ENCODE measurements at regions not wholly inside any gene's neighbourhood (a gene's known extent, or its start where the extent isn't known, plus 50 kb on each side); places are given as distances from the start of the nearest gene placed in this dataset.

DNA sequence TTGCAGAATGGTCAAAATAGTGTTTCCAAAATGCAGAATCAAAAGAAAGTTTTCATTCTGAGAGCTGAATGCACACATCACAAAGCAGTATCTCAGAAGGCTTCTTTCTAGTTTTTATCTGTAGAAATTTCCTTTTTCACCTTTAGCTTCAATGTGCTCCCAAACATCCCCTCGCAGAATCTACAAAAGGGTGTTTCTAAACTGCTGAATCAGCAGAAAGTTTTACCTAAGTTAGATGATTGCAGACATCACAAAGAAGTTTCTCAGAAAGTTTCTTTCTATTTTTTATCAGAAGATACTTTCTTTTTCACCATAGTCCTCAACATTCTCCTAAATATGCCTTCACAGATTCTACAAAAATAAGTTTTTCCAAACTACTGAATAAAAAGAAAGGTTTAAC, 239.8 kb downstream of the OR4A5 start:
- TF ChIP-seq, protein P1, sequence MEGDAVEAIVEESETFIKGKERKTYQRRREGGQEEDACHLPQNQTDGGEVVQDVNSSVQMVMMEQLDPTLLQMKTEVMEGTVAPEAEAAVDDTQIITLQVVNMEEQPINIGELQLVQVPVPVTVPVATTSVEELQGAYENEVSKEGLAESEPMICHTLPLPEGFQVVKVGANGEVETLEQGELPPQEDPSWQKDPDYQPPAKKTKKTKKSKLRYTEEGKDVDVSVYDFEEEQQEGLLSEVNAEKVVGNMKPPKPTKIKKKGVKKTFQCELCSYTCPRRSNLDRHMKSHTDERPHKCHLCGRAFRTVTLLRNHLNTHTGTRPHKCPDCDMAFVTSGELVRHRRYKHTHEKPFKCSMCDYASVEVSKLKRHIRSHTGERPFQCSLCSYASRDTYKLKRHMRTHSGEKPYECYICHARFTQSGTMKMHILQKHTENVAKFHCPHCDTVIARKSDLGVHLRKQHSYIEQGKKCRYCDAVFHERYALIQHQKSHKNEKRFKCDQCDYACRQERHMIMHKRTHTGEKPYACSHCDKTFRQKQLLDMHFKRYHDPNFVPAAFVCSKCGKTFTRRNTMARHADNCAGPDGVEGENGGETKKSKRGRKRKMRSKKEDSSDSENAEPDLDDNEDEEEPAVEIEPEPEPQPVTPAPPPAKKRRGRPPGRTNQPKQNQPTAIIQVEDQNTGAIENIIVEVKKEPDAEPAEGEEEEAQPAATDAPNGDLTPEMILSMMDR (IDR thresholded peaks at IDR 0.05) = no peak
- no peak for TF ChIP-seq EZH2 (IDR thresholded peaks at IDR 0.05; ENCODE audit: borderline replicate concordance, insufficient read depth, low read depth, low read length, poor library complexity, severe bottlenecking)

Data from B cell (primary cell).